ENCODE measurements at regions not wholly inside any gene's neighbourhood (a gene's known extent, or its start where the extent isn't known, plus 50 kb on each side); places are given as distances from the start of the nearest gene placed in this dataset.

DNA sequence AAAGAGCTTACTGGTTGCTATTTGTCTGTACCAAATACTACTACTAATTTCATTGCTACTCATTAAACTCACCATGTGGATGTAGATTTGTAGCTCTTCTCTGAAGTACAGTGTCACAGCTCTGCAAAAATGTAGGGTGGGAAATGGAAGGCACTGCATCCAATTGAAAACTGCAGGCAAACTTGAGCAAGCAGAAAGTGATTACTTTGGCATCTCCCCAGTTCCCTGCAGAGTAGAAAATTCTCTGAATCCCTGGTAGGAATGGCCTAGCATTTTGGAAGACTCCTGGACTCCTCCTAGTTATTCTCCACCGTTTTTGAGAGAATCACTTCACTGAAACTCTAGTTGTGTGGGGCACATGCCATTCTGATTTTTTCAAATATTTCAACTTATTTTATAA lies 239.1 kb downstream of the DIO2 start:
- H3F3A ChIP-seq (ENCODE audit: insufficient read depth, low read length, poor library complexity, severe bottlenecking), result no peaks in the 10 kb centered on the region
- H3K9ac ChIP-seq (ENCODE audit: low read length), result no peak overlapping the region
- no peak overlapping the region for H2AFZ ChIP-seq (ENCODE audit: low read depth, low read length)
- H3K27me3 ChIP-seq (ENCODE audit: insufficient read depth, low read depth, low read length), result no peaks in the 10 kb centered on the region
- H3K36me3 ChIP-seq (ENCODE audit: insufficient read depth, low read length), result no peaks in the 10 kb centered on the region
- H3K9me2 ChIP-seq (ENCODE audit: insufficient read depth, low read length), result no peaks in the 10 kb centered on the region
- no peak for TF ChIP-seq RAD21 (conservative IDR thresholded peaks at IDR 0.05)
- no peak for TF ChIP-seq SMC3 (conservative IDR thresholded peaks at IDR 0.05; ENCODE audit: poor library complexity)
- TF ChIP-seq, protein P1, sequence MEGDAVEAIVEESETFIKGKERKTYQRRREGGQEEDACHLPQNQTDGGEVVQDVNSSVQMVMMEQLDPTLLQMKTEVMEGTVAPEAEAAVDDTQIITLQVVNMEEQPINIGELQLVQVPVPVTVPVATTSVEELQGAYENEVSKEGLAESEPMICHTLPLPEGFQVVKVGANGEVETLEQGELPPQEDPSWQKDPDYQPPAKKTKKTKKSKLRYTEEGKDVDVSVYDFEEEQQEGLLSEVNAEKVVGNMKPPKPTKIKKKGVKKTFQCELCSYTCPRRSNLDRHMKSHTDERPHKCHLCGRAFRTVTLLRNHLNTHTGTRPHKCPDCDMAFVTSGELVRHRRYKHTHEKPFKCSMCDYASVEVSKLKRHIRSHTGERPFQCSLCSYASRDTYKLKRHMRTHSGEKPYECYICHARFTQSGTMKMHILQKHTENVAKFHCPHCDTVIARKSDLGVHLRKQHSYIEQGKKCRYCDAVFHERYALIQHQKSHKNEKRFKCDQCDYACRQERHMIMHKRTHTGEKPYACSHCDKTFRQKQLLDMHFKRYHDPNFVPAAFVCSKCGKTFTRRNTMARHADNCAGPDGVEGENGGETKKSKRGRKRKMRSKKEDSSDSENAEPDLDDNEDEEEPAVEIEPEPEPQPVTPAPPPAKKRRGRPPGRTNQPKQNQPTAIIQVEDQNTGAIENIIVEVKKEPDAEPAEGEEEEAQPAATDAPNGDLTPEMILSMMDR (IDR thresholded peaks at IDR 0.05; ENCODE audit: poor library complexity, severe bottlenecking), result no peak
- TF ChIP-seq EZH2 (IDR thresholded peaks at IDR 0.05; ENCODE audit: borderline replicate concordance, insufficient read depth, low read length, poor library complexity, severe bottlenecking), result no peak
- TF ChIP-seq, protein P2, sequence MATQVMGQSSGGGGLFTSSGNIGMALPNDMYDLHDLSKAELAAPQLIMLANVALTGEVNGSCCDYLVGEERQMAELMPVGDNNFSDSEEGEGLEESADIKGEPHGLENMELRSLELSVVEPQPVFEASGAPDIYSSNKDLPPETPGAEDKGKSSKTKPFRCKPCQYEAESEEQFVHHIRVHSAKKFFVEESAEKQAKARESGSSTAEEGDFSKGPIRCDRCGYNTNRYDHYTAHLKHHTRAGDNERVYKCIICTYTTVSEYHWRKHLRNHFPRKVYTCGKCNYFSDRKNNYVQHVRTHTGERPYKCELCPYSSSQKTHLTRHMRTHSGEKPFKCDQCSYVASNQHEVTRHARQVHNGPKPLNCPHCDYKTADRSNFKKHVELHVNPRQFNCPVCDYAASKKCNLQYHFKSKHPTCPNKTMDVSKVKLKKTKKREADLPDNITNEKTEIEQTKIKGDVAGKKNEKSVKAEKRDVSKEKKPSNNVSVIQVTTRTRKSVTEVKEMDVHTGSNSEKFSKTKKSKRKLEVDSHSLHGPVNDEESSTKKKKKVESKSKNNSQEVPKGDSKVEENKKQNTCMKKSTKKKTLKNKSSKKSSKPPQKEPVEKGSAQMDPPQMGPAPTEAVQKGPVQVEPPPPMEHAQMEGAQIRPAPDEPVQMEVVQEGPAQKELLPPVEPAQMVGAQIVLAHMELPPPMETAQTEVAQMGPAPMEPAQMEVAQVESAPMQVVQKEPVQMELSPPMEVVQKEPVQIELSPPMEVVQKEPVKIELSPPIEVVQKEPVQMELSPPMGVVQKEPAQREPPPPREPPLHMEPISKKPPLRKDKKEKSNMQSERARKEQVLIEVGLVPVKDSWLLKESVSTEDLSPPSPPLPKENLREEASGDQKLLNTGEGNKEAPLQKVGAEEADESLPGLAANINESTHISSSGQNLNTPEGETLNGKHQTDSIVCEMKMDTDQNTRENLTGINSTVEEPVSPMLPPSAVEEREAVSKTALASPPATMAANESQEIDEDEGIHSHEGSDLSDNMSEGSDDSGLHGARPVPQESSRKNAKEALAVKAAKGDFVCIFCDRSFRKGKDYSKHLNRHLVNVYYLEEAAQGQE (IDR thresholded peaks at IDR 0.05; ENCODE audit: borderline replicate concordance), result no peak
- TF ChIP-seq TAF1 (IDR thresholded peaks at IDR 0.05; ENCODE audit: low read depth), result no peak
- TF ChIP-seq MXI1 (conservative IDR thresholded peaks at IDR 0.05; ENCODE audit: poor library complexity, severe bottlenecking), result no peak
- no peak for TF ChIP-seq EP300 (conservative IDR thresholded peaks at IDR 0.05; ENCODE audit: poor library complexity, severe bottlenecking)
- no peak for TF ChIP-seq POLR2AphosphoS5 (IDR thresholded peaks at IDR 0.05)
- H3K79me2 ChIP-seq (replicated peaks; ENCODE audit: insufficient read depth, low read length), result no peaks in the 10 kb centered on the region
- H3K4me3 ChIP-seq (ENCODE audit: low read length), result no peak overlapping the region
- H3K9me3 ChIP-seq (ENCODE audit: low read length), result no peaks in the 10 kb centered on the region
- no peaks in the 10 kb centered on the region for H4K20me1 ChIP-seq (ENCODE audit: insufficient read depth)
- H3K4me2 ChIP-seq (ENCODE audit: low read length), result no peak overlapping the region
- H3K27ac ChIP-seq (ENCODE audit: low read length), result no peak overlapping the region

DNA sequence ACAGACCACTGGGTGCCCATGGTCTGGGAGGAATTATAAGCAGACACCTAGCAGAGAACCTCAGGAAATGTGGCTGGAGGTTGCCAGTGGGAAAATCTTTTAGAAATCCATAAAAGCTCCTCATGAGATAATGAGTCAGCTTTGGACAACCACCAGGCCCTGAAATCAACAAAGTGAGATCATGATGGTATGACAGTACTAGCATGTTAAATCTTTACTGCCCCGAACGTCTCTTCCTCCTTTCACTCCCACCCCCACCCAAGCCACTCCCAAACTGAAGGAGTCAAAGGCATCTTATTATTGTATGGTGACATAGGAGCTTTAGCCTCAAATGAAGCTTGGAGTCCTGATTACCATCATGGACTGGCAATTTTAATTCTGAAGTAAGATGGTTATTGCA lies 240.0 kb downstream of the DIO2 start:
- Histone ChIP-seq H3K4me2 (ENCODE audit: low read length) (no peak overlapping the region), H2AFZ (ENCODE audit: low read depth, low read length) (no peak overlapping the region), H3K36me3 (ENCODE audit: insufficient read depth, low read length) (no peaks in the 10 kb centered on the region), H4K20me1 (ENCODE audit: insufficient read depth) (no peaks in the 10 kb centered on the region), H3F3A (ENCODE audit: insufficient read depth, low read length, poor library complexity, severe bottlenecking) (no peaks in the 10 kb centered on the region), H3K27ac (ENCODE audit: low read length) (no peak overlapping the region), H3K4me3 (ENCODE audit: low read length) (no peak overlapping the region), H3K79me2 (replicated peaks; ENCODE audit: insufficient read depth, low read length) (no peaks in the 10 kb centered on the region), H3K9me2 (ENCODE audit: insufficient read depth, low read length) (no peaks in the 10 kb centered on the region), H3K9me3 (ENCODE audit: low read length) (no peaks in the 10 kb centered on the region), H3K9ac (ENCODE audit: low read length) (no peak overlapping the region), H3K27me3 (ENCODE audit: insufficient read depth, low read depth, low read length) (no peaks in the 10 kb centered on the region)
- TF ChIP-seq SMC3 (conservative IDR thresholded peaks at IDR 0.05; ENCODE audit: poor library complexity), result no peak
- TF ChIP-seq EP300 (conservative IDR thresholded peaks at IDR 0.05; ENCODE audit: poor library complexity, severe bottlenecking), result no peak
- no peak for TF ChIP-seq MXI1 (conservative IDR thresholded peaks at IDR 0.05; ENCODE audit: poor library complexity, severe bottlenecking)
- TF ChIP-seq, protein P2 (IDR thresholded peaks at IDR 0.05; ENCODE audit: borderline replicate concordance), result no peak
- TF ChIP-seq POLR2AphosphoS5 (IDR thresholded peaks at IDR 0.05), result no peak
- no peak for TF ChIP-seq TAF1 (IDR thresholded peaks at IDR 0.05; ENCODE audit: low read depth)
- no peak for TF ChIP-seq EZH2 (IDR thresholded peaks at IDR 0.05; ENCODE audit: borderline replicate concordance, insufficient read depth, low read length, poor library complexity, severe bottlenecking)
- TF ChIP-seq, protein P1 (IDR thresholded peaks at IDR 0.05; ENCODE audit: poor library complexity, severe bottlenecking), result no peak
- no peak for TF ChIP-seq RAD21 (conservative IDR thresholded peaks at IDR 0.05)

Measured in neural cell (in vitro differentiated cells).